NOMO-1 treated with DMSO at 0.1 percent for 48 hours (cell line): ENCODE measurements at regions not wholly inside any gene's neighbourhood (a gene's known extent, or its start where the extent isn't known, plus 50 kb on each side); places are given as distances from the start of the nearest gene placed in this dataset.

ENCODE experiments used
- DNase-seq: peaks from one replicate; lab custom pipeline; 2025; ENCODE audit not compliant: unreplicated experiment; lab: John Stamatoyannopoulos, UW

DNA sequence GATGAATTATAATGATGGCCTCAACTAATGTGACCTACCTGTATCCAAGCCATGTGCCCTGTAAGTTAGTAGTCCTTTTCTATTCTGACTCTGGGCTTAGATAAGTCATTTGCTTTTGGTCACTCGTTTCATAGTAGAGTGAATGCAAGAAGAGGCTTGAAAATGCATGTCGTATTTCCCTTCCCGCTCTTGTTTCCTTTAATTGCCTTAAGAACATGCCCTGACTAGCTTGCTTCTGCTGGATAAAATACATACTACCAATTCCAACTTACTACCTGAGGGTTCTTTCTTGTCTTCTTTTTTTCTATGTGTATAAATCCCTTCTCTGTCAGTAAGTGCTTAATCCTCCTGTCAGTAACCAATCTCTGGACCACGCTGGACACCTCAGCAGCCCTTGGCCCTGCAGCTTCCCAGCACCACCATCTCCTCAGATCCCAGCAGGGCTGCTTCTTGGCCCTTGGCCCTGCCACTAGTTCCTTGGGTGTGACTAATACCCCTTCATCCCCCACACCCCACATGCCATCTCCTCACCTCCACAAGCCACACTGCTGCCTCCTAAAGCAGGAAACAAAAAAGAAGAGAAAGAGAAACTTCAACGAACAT is 771.7 kb downstream of the IGSF11 start:
- no peak for DNase-seq

DNA sequence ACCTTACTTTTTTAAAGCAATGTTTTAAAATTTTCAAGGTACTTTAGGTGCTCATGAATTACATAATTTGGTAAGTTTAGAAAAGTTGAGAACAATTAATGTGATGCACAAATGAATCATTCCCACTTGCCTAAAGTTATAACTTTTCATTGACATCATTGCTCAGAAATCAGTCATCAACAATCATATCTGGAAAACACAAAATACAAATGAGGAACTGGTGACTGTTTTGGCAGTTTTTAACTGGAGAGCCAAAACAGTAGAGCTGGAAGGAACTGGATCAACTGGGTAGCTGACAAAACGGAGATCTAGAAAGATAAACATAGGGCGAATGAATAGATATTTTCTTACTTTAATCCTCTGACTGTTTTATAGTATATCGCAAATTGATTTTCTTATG is 767.1 kb downstream of the IGSF11 start:
- DNase-seq: no peak

DNA sequence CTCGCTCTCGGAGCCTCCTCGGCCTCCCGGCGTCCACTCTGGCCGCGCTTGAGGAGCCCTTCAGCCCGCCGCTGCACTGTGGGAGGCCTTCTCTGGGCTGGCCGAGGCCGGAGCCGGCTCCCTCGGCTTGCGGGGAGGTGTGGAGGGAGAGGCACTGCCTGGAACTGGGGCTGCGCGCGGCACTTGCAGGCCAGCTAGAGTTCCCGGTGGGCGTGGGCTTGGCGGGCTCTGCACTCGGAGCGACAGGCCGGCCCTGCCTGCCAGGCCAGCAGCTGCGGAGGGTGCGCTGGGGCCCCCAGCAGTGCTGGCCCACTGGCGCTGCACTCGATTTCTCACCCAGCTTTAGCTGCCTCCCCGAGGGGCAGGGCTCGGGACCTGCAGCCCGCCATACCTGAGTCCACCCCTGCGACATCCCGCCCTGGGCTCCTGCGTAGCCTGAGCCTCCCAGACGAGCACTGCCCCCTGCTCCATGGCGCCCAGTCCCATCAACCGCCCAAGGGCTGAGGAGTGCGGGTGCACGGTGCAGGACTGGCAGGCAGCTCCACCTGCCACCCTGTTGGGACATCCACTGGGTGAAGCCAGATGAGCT is 765.0 kb downstream of the IGSF11 start:
- no peak for DNase-seq

- no peak for DNase-seq
Observed at GRCh38 chr3:118272991-118273390, 761.7 kb downstream of the IGSF11 start.

GRCh38 chr3:118277814-118278213 is 756.8 kb downstream of the IGSF11 start:
- no peak for DNase-seq

- DNase-seq: no peak
Observed at GRCh38 chr3:118292841-118293240, 741.8 kb downstream of the IGSF11 start.

DNA sequence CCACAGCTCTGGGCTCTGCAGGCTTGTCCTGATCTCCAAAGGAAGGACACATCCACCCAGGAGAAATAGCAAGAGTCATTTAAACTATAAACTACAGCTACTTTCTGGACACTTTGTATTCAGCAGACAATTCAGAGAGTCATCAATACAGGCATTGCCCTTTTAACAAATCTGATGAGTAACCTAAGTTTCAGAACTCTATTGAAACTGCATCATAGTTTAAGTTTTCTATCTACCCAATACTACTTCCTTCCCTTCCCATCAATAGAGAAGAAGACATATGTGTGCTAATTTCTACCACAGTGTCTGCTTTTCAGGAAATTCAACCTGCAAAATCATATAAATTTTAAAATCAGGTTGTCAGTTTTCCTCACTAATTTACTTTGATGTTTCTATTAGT is 736.5 kb downstream of the IGSF11 start:
- DNase-seq: no peak

- DNase-seq: no peak
Observed at GRCh38 chr3:118304557-118304956, 730.1 kb downstream of the IGSF11 start.

DNA sequence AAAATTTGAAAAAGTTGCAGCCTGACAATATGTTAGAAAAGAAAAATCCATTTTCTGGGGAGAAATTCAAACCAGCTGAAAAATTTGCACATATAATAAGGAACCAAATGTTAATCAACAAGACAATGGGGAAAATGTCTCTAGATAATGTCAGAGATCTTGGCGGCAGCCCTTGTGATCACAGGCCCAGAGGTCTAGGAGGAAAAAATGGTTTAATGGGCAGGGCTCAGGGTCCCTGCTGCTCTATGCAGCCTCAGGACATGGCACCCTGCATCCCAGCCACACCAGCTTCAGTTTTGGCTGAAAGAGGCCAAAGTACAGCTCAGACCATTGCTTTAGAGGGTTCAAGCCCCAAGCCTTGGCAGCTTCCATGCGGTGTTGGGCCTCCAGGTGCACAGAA is 701.9 kb downstream of the IGSF11 start:
- no peak for DNase-seq

- DNase-seq: no peak
Observed at GRCh38 chr3:118337649-118338048, 697.0 kb downstream of the IGSF11 start.

DNA sequence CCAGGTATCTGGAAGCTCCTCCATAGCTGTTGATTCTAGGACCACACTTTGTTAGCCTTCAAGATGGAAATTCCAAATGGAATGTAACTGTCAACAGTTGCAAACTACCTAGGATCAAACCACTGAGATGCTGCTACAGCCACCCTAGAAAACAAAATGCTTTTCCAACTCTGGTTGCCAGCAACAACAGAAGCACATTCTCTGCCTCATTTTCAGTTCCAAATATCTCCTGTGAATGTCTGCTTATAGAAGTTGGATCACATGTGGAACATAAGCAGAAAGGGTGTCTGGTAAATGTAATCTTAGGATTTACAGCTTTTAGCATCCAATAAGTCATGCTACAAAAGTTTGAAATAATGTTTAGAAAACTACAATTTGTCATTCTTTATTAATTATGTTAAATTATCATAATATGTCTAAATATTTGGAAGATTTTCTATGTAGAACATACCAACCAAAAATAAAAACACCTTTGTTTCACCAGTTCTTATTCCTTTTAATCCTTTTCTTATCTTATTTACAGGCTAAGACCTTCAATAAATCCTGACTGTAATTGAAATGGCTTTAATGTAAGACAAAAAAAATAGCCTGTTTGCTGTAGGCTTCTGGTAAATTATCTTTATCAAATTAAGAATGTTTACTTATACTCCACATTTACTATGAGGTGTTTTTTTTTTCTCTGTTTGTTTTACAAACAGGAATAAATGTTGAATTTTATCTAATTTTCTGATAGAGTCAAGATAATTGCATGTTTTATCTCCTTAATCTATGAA is 687.1 kb downstream of the IGSF11 start:
- no peak for DNase-seq

GRCh38 chr3:118348169-118348557 is 686.5 kb downstream of the IGSF11 start:
- DNase-seq: no peak

- DNase-seq: no peak
Observed at GRCh38 chr3:118354556-118354955, 680.1 kb downstream of the IGSF11 start.

- no peak for DNase-seq
Observed at GRCh38 chr3:118369892-118370491, 664.7 kb downstream of the IGSF11 start.

DNA sequence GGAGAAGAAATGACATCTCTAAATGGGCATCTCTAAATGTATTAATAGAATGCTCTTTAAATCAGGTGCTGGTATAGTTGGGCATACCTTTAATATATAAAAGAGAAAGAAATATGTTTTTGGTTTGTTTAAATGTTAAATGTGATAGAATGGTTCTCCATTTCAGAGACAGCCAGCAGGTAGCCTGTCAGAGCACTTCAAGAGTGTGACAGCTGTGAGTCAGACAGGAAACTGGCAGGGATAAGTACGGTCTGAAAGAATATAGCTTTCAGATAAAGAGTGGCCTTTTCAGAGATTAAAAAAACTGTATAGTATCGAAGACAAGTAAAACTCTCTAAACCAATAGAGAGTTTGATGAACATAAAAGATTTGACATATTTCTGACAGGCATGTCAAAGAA is 654.1 kb downstream of the IGSF11 start:
- DNase-seq: no peak

DNA sequence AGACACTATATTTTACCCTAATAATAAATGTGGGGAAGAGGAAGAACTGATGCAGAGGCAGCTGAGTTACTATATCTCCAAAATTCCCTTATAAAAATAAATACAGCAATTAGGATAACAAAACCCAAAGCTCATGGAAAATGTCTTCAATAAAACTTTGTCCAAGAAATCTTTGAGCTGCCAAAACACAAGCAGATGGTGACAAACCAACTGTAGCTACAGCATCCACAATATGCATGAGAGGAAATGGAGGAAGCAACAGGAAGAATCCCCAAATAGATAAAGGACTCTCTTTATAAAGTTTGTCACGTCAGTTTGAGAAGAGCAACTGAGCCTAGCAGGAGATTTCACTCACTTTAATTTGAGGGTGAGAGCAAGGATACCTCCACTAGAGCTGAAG is 638.2 kb downstream of the IGSF11 start:
- DNase-seq: no peak

DNA sequence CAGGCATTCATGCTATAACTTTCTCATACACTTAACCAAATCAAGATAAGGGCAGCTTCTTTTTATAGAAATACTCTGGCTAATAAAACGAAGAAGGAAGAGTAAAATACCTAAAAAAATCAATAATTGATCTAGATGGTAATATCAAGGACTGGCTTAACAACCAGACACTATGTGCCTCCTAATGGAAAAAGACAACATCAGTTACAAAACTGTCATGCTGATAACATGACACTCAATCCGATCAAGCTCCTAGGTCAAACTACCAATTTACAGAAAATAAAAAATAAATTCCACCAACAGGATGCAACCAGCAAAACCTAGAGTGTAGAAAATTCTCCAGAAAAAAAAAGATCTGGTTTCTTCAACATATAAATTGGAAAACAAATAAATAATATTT is 634.6 kb downstream of the IGSF11 start:
- DNase-seq: no peak

DNA sequence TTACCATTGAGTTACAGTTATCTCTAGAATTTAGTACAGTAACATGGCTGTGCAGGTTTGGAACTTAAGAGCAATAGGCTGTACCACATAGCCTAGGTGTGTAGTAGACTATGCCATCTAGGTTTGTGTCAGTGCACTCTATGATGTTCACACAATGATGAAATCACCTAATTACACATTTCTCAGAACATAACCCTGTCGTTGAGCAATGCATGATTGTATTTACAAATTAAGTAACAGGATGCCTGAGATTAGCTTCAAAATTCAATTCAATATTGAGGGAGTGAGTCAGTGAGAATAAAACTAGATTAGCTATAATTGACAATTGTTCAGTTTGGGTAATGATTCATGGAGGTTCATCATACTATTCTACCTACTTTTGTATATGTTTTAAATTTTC is 633.8 kb downstream of the IGSF11 start:
- DNase-seq: no peak

DNA sequence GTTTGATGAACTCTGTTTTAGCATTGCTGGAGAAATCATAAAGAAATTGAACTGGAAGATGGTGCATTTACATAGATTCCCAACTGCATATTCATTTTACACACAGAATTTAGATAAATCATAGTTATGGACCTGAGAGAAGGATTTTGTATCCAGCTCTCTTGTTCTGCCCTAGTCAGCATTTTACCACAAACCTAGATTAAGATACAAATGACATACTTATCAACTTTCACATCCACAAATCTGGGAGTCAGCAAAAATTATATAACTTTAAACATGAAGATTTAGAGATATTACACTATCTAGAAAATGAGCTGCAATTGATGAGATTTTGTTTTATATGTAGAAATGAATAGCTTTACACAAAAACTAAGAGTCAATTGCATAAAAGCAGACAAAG is 632.8 kb downstream of the IGSF11 start:
- no peak for DNase-seq

- no peak for DNase-seq
Observed at GRCh38 chr3:118402971-118403370, 631.7 kb downstream of the IGSF11 start.

- DNase-seq: no peak
Observed at GRCh38 chr3:118406562-118406961, 628.1 kb downstream of the IGSF11 start.

DNA sequence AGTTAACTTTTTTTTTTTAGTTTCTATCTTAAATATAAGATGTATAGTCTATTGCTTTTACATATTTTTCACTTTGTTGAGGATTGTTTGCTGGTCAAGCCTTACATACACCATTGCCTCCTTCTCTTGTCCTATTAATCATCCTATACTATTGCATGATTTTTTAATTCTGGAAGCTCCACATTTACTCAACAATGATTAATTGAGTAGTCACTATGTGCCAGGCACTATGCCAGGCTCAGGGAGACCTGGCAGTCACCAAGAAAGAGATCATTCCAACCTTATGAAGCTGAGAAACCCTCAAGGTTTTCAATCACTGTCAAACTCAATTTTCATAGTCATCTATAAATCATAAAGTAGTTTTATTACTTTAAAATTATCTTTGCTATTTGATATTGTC is 626.2 kb downstream of the IGSF11 start:
- DNase-seq: no peak
